ENCODE measurements at regions not wholly inside any gene's neighbourhood (a gene's known extent, or its start where the extent isn't known, plus 50 kb on each side); places are given as distances from the start of the nearest gene placed in this dataset.

DNA sequence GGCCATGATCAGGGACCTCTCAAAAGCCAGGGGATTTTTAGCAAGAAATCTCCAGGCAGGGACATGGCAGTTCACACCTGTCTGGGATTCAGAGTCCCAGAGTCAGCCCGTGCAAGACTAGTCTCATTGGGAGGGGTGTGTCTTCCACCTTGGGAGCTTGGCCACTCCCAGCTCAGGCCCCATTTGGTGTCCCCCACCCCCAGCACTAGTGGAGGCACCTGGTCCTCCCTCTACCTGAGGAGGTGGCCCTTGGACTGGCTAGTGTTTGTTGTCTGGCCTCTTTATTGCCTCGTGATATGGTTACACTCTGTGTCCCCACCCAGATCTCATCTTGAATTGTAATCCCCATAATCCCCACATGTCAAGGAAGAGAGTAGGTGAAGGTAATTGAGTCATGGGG, 140.8 kb upstream of the PHACTR3 start:
- H3K4me1 ChIP-seq (ENCODE audit: control insufficient read depth, extremely low read depth, insufficient read depth, low read length) = no peaks in the 10 kb centered on the region
- no peak overlapping the region for H2AFZ ChIP-seq (ENCODE audit: low read length)
- H4K20me1 ChIP-seq (ENCODE audit: control insufficient read depth, extremely low read depth, insufficient read depth, low read length) = no peaks in the 10 kb centered on the region
- H3K9ac ChIP-seq (ENCODE audit: insufficient read depth, low read length) = no peak overlapping the region
- no peak overlapping the region for H3K27ac ChIP-seq (ENCODE audit: insufficient read depth, low read length)
- no peak for DNase-seq (ENCODE audit: low read depth in 2 of 2)
- H3K9me3 ChIP-seq (ENCODE audit: control insufficient read depth, insufficient read depth, low read depth, low read length) = no peaks in the 10 kb centered on the region
- H3K4me2 ChIP-seq (ENCODE audit: extremely low read depth, insufficient read depth, low read length) = no peak overlapping the region
- H3K36me3 ChIP-seq (ENCODE audit: control insufficient read depth, insufficient read depth, low read length) = no peaks in the 10 kb centered on the region
- no peaks in the 10 kb centered on the region for H3K79me2 ChIP-seq (ENCODE audit: control insufficient read depth, insufficient read depth, low read length)
- no peak for TF ChIP-seq EZH2 (IDR thresholded peaks at IDR 0.05; ENCODE audit: low read length, missing control alignments)
- TF ChIP-seq, protein P1, sequence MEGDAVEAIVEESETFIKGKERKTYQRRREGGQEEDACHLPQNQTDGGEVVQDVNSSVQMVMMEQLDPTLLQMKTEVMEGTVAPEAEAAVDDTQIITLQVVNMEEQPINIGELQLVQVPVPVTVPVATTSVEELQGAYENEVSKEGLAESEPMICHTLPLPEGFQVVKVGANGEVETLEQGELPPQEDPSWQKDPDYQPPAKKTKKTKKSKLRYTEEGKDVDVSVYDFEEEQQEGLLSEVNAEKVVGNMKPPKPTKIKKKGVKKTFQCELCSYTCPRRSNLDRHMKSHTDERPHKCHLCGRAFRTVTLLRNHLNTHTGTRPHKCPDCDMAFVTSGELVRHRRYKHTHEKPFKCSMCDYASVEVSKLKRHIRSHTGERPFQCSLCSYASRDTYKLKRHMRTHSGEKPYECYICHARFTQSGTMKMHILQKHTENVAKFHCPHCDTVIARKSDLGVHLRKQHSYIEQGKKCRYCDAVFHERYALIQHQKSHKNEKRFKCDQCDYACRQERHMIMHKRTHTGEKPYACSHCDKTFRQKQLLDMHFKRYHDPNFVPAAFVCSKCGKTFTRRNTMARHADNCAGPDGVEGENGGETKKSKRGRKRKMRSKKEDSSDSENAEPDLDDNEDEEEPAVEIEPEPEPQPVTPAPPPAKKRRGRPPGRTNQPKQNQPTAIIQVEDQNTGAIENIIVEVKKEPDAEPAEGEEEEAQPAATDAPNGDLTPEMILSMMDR (conservative IDR thresholded peaks at IDR 0.05 in 1 of 2, IDR thresholded peaks at IDR 0.05 in 1 of 2; ENCODE audit: low read depth in 1 of 2, low read length in 2 of 2) = no peak
- H3K27me3 ChIP-seq (ENCODE audit: control insufficient read depth, insufficient read depth, low read length) = no peaks in the 10 kb centered on the region
- no peak overlapping the region for H3K4me3 ChIP-seq (replicated peaks in 1 of 4; ENCODE audit: control extremely low read depth in 1 of 4, insufficient read depth in 1 of 4, low read depth in 3 of 4, low read length in 4 of 4)

DNA sequence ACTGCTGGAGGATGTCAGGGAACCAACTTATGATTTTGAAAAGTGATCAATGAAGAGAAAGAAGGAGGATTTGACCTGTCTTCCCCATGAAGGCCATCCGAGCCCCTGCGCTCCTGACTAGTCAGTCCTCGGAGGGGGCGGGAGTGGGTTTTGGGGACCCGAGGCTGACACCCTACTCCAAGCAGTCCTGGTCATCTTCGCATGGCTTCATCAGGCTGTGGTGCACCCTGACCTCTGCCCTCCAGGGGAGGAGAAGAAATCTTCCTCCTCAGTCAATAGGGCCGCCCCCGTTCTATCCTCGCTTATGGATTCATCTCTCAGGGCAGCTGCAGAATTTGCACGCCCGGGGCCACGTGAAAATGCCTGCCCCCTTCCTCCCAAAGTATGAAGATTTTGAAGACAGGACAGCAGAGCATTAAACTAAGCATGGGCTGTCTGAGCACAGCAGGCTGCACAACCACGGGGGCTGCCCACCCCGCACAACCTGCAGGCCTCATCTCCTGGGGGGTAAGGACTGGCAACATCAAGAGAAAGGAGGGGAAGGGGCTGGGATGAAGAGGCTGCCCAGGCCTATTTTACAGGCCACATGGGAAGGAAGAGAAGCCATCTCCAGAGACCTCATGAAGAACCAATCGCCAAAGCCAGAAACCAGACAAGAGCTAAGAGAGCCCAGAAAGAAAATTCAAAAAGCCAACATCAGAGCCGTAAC, 138.1 kb upstream of the PHACTR3 start:
- Histone ChIP-seq H3K36me3 (ENCODE audit: control insufficient read depth, insufficient read depth, low read length) (no peaks in the 10 kb centered on the region), H4K20me1 (ENCODE audit: control insufficient read depth, extremely low read depth, insufficient read depth, low read length) (no peaks in the 10 kb centered on the region), H3K79me2 (ENCODE audit: control insufficient read depth, insufficient read depth, low read length) (no peaks in the 10 kb centered on the region), H3K9me3 (ENCODE audit: control insufficient read depth, insufficient read depth, low read depth, low read length) (no peaks in the 10 kb centered on the region), H3K4me2 (ENCODE audit: extremely low read depth, insufficient read depth, low read length) (no peak overlapping the region), H3K4me1 (ENCODE audit: control insufficient read depth, extremely low read depth, insufficient read depth, low read length) (no peaks in the 10 kb centered on the region), H3K27me3 (ENCODE audit: control insufficient read depth, insufficient read depth, low read length) (no peaks in the 10 kb centered on the region), H3K4me3 (replicated peaks in 1 of 4; ENCODE audit: control extremely low read depth in 1 of 4, insufficient read depth in 1 of 4, low read depth in 3 of 4, low read length in 4 of 4) (no peak overlapping the region), H3K27ac (ENCODE audit: insufficient read depth, low read length) (no peak overlapping the region), H2AFZ (ENCODE audit: low read length) (no peak overlapping the region), H3K9ac (ENCODE audit: insufficient read depth, low read length) (no peak overlapping the region)
- no peak for DNase-seq (ENCODE audit: low read depth in 2 of 2)
- TF ChIP-seq, protein P1 (conservative IDR thresholded peaks at IDR 0.05 in 1 of 2, IDR thresholded peaks at IDR 0.05 in 1 of 2; ENCODE audit: low read depth in 1 of 2, low read length in 2 of 2) = no peak
- TF ChIP-seq EZH2 (IDR thresholded peaks at IDR 0.05; ENCODE audit: low read length, missing control alignments) = no peak

DNA sequence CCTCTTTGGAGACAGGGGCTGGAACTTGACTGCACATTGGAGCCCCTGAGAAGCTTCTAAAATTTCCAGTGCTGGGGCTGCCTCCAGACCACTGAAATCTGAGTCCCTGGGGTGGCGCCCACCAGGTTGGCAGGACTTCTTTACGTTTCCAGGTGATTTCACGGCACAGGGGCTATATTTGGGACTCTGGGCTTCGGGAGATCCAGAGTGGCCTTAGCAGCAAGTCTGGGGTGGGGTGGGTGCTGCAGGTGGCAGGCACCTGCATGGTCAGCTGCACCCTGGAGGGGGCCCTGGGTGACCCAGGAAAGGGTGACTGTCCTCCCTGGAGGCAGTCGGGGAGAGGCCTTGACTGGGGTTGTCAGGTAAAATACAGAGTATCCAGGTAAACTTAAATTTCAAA, 135.5 kb upstream of the PHACTR3 start:
- Histone ChIP-seq H4K20me1 (ENCODE audit: control insufficient read depth, extremely low read depth, insufficient read depth, low read length) (no peaks in the 10 kb centered on the region), H3K9ac (ENCODE audit: insufficient read depth, low read length) (no peak overlapping the region), H3K4me2 (ENCODE audit: extremely low read depth, insufficient read depth, low read length) (no peak overlapping the region), H3K27ac (ENCODE audit: insufficient read depth, low read length) (no peak overlapping the region), H3K4me3 (replicated peaks in 1 of 4; ENCODE audit: control extremely low read depth in 1 of 4, insufficient read depth in 1 of 4, low read depth in 3 of 4, low read length in 4 of 4) (no peak overlapping the region), H3K4me1 (ENCODE audit: control insufficient read depth, extremely low read depth, insufficient read depth, low read length) (no peaks in the 10 kb centered on the region), H3K27me3 (ENCODE audit: control insufficient read depth, insufficient read depth, low read length) (no peaks in the 10 kb centered on the region), H3K79me2 (ENCODE audit: control insufficient read depth, insufficient read depth, low read length) (no peaks in the 10 kb centered on the region), H3K36me3 (ENCODE audit: control insufficient read depth, insufficient read depth, low read length) (no peaks in the 10 kb centered on the region), H2AFZ (ENCODE audit: low read length) (no peak overlapping the region), H3K9me3 (ENCODE audit: control insufficient read depth, insufficient read depth, low read depth, low read length) (no peaks in the 10 kb centered on the region)
- TF ChIP-seq EZH2 (IDR thresholded peaks at IDR 0.05; ENCODE audit: low read length, missing control alignments) = no peak
- TF ChIP-seq, protein P1 (conservative IDR thresholded peaks at IDR 0.05 in 1 of 2, IDR thresholded peaks at IDR 0.05 in 1 of 2; ENCODE audit: low read depth in 1 of 2, low read length in 2 of 2) = no peak
- no peak for DNase-seq (ENCODE audit: low read depth in 2 of 2)

Measured in fibroblast of lung (primary cell).